WTC11 (cell line): ENCODE measurements at regions not wholly inside any gene's neighbourhood (a gene's known extent, or its start where the extent isn't known, plus 50 kb on each side); places are given as distances from the start of the nearest gene placed in this dataset.

Experiments
- CTCF ChIP-seq: fragments of 200-600 bp; IDR thresholded peaks from 2 replicates; pipeline ENCODE4 v1.8.0; 2022; ENCODE audit warnings: antibody characterized with exemption
- E2F1 ChIP-seq: sonication (generic); formaldehyde crosslinking; IDR thresholded peaks from 2 replicates; pipeline ENCODE4 v1.8.0; 2022; ENCODE audit warnings: mild to moderate bottlenecking, missing genetic modification reagents
- MAX ChIP-seq: sonication (generic); formaldehyde crosslinking; IDR thresholded peaks from 2 replicates; pipeline ENCODE4 v1.8.0; 2022; ENCODE audit warnings: mild to moderate bottlenecking, missing genetic modification reagents
- NFATC4 ChIP-seq: fragments of 250-450 bp; sonication (Bioruptor Pico); IDR thresholded peaks from 2 replicates; pipeline ENCODE4 v1.9.0; 2021; ENCODE audit warnings: mild to moderate bottlenecking
- SP1 ChIP-seq: sonication (generic); formaldehyde crosslinking; conservative IDR thresholded peaks from 2 replicates; pipeline ENCODE4 v1.8.1; 2022; ENCODE audit warnings: missing genetic modification reagents

- TF ChIP-seq NFATC4 (CRISPR knock-in tag) = no peak
- no peak for TF ChIP-seq CTCF
- TF ChIP-seq E2F1 (CRISPR knock-in tag) = no peak
- no peak for TF ChIP-seq MAX (CRISPR knock-in tag)
- no peak for TF ChIP-seq SP1 (CRISPR knock-in tag)
Observed at GRCh38 chr1:59126366-59126765, 170.5 kb upstream of the FGGY start.
